Fibroblast of lung (primary cell): ENCODE measurements at regions not wholly inside any gene's neighbourhood (a gene's known extent, or its start where the extent isn't known, plus 50 kb on each side); places are given as distances from the start of the nearest gene placed in this dataset.
"Not testable (repeated sequence)": the region's sequence is repeated elsewhere in the genome, so short reads cannot be mapped to it uniquely, and the experiment has no call there.

Experiments
- DNase-seq, 2 donors: peaks; one replicate each; pipeline versions ENCODE4 v3.0.0 to v3.0.0-alpha.2; 2010; ENCODE audit warnings: low read depth in 2 of 2
- H2AFZ ChIP-seq: 2 replicates; pipeline ENCODE4 v1.5.1; 2012; ENCODE audit warnings: low read length, control low read depth, inconsistent platforms
- H3K27ac ChIP-seq: 2 replicates; pipeline ENCODE4 v1.5.1; 2011; ENCODE audit warnings: low read length, control low read depth; ENCODE audit not compliant: insufficient read depth
- H3K27me3 ChIP-seq: 2 replicates; pipeline ENCODE4 v1.5.1; 2011; ENCODE audit warnings: mild to moderate bottlenecking, low read length; ENCODE audit not compliant: control insufficient read depth, insufficient read depth
- H3K36me3 ChIP-seq: 2 replicates; pipeline ENCODE4 v1.5.1; 2011; ENCODE audit warnings: low read length; ENCODE audit not compliant: control insufficient read depth, insufficient read depth
- H3K4me1 ChIP-seq: 2 replicates; pipeline ENCODE4 v1.5.1; 2011; ENCODE audit warnings: low read length; ENCODE audit not compliant: control insufficient read depth, insufficient read depth; ENCODE audit errors: extremely low read depth
- H3K4me2 ChIP-seq: 2 replicates; pipeline ENCODE4 v1.5.1; 2011; ENCODE audit warnings: low read length, control low read depth; ENCODE audit not compliant: insufficient read depth; ENCODE audit errors: extremely low read depth
- H3K4me3 ChIP-seq, 4 experiments: fragments of 200-600 bp in 1 of 4; sonication (generic) in 1 of 4; replicated peaks in 1 of 4; 2 replicates each; pipeline ENCODE4 v1.5.1; 2011 to 2016; ENCODE audit warnings: low read length in 4 of 4, low read depth in 3 of 4, mild to moderate bottlenecking in 3 of 4, control low read depth in 2 of 4, inconsistent platforms in 1 of 4, mixed read lengths in 1 of 4; ENCODE audit not compliant: insufficient read depth in 1 of 4; ENCODE audit errors: control extremely low read depth in 1 of 4
- H3K79me2 ChIP-seq: 2 replicates; pipeline ENCODE4 v1.5.1; 2012; ENCODE audit warnings: mild to moderate bottlenecking, low read length, inconsistent platforms; ENCODE audit not compliant: control insufficient read depth, insufficient read depth
- H3K9ac ChIP-seq: 2 replicates; pipeline ENCODE4 v1.5.1; 2011; ENCODE audit warnings: mild to moderate bottlenecking, low read length, control low read depth; ENCODE audit not compliant: insufficient read depth
- H3K9me3 ChIP-seq: 2 replicates; pipeline ENCODE4 v1.5.1; 2012; ENCODE audit warnings: low read depth, low read length; ENCODE audit not compliant: control insufficient read depth, insufficient read depth
- H4K20me1 ChIP-seq: 2 replicates; pipeline ENCODE4 v1.5.1; 2011; ENCODE audit warnings: low read length; ENCODE audit not compliant: control insufficient read depth, insufficient read depth; ENCODE audit errors: extremely low read depth
- CTCF ChIP-seq, 2 donors: IDR thresholded peaks in 1 of 2; conservative IDR thresholded peaks in 1 of 2; 1 replicate in 1 of 2; 2 replicates in 1 of 2; pipeline ENCODE4 v1.5.1; 2011 to 2012; ENCODE audit warnings: low read length in 2 of 2, control low read depth in 1 of 2, inconsistent platforms in 1 of 2, low read depth in 1 of 2, mild to moderate bottlenecking in 1 of 2
- EZH2 ChIP-seq: IDR thresholded peaks from 2 replicates; pipeline ENCODE4 v1.5.1; 2012; ENCODE audit warnings: low read length, control low read depth, mild to moderate bottlenecking; ENCODE audit errors: missing control alignments

- DNase-seq = no peak
- Histone ChIP-seq H3K27me3 (peaks cover 2% of the 10 kb centered on the region), H3K79me2 (no peaks in the 10 kb centered on the region), H2AFZ (peak overlapping the region; percentile 76), H3K4me1 (no peaks in the 10 kb centered on the region), H3K36me3 (no peaks in the 10 kb centered on the region), H3K27ac (no peak overlapping the region), H3K4me2 (peak overlapping the region; percentile 75), H4K20me1 (no peaks in the 10 kb centered on the region), H3K9me3 (no peaks in the 10 kb centered on the region), H3K9ac (no peak overlapping the region), H3K4me3 (peak overlapping the region in 2 of 4 experiments; percentile 22 to 41)
- no peak for TF ChIP-seq CTCF (conservative IDR thresholded peaks at IDR 0.05 in 1 of 2, IDR thresholded peaks at IDR 0.05 in 1 of 2; ENCODE audit: low read depth in 1 of 2, low read length in 2 of 2)
- no peak for TF ChIP-seq EZH2
These were observed 67.7 kb downstream of the DIO3 start for GRCh38 chr14:101628975-101629374.

DNA sequence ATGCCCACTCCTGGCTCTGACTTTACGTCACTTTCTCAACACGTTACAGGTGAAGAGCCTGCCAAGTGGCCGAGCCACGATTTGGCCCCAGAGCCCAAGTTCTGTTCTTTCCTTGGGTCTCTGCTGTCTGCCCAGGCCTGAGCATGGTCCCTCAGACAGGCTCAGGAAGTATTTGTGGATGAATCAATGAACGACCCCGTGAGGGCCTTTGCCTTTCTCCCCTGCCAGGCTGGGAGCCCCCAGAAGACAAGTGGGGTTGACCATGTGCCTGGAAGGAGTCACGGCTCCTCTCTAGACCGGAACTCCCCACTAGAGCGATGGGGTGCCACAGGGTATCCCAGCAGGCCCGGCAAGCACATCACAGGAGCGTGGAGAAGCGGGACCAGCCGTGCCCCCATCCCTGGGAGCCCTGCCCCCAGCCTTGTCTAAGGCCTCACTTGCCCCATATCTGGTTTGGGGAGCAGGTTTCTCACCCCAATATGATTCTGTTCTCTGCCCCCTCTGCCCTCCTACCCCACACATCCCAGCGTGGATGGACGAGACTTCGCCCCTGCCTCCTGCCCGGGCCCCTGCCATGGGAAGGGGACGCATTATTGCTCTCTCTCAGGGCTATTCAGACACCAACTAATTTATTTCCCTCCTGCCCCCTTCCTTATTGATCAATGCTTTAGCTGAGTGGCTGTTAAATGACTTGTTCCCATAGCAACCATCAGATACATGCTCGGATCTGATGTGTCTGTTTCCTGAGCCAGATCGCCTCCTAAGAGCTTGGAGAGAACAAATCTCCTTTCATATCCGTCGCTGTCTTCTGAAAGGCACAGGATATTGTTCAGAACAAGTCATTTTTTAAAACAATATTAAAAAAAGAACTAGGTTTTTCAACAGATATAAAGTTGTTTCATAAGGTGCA is 69.0 kb downstream of the DIO3 start:
- no peak overlapping the region for H3K4me3 ChIP-seq
- peaks cover 2% of the 10 kb centered on the region for H3K27me3 ChIP-seq
- H3K27ac ChIP-seq = no peak overlapping the region
- H3K4me2 ChIP-seq = no peak overlapping the region
- TF ChIP-seq CTCF (conservative IDR thresholded peaks at IDR 0.05 in 1 of 2, IDR thresholded peaks at IDR 0.05 in 1 of 2; ENCODE audit: low read depth in 1 of 2, low read length in 2 of 2) (no peak), EZH2 (no peak)
- H2AFZ ChIP-seq = no peak overlapping the region
- H3K36me3 ChIP-seq = no peaks in the 10 kb centered on the region
- no peaks in the 10 kb centered on the region for H3K9me3 ChIP-seq
- no peaks in the 10 kb centered on the region for H4K20me1 ChIP-seq
- H3K79me2 ChIP-seq = no peaks in the 10 kb centered on the region
- H3K9ac ChIP-seq = no peak overlapping the region
- no peaks in the 10 kb centered on the region for H3K4me1 ChIP-seq
- DNase-seq = no peak

DNA sequence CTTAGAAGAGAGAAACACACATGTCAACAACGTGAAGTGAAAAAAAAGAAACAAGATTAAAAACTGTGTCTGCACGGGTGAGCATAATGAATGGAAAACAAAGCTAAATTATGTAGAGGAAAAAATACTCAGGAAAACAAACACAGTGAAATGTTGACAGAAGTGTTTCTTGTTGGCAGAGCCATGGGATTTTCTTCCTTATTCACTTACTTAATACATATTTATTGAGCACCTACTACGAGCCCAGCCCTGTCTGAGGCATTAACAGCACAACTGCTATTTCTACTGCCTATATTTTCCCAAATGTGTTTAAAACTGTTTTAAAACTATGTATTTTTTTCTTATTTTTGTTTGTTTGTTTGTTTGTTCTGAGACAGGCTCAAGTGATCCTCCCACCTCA is 69.9 kb downstream of the DIO3 start:
- Histone ChIP-seq H3K4me1 (no peaks in the 10 kb centered on the region), H2AFZ (no peak overlapping the region), H4K20me1 (no peaks in the 10 kb centered on the region), H3K4me2 (no peak overlapping the region), H3K79me2 (no peaks in the 10 kb centered on the region), H3K9ac (no peak overlapping the region), H3K9me3 (no peaks in the 10 kb centered on the region), H3K4me3 (no peak overlapping the region), H3K27ac (no peak overlapping the region), H3K27me3 (peaks cover 2% of the 10 kb centered on the region), H3K36me3 (no peaks in the 10 kb centered on the region)
- DNase-seq = no peak
- TF ChIP-seq EZH2 (no peak), CTCF (conservative IDR thresholded peaks at IDR 0.05 in 1 of 2, IDR thresholded peaks at IDR 0.05 in 1 of 2; ENCODE audit: low read depth in 1 of 2, low read length in 2 of 2) (no peak)

GRCh38 chr14:101631970-101632369 is 70.7 kb downstream of the DIO3 start:
- not testable (repeated sequence) for H3K9me3 ChIP-seq, H3K27me3 ChIP-seq, H3K4me3 ChIP-seq, H3K4me1 ChIP-seq, H4K20me1 ChIP-seq, H3K4me2 ChIP-seq, H3K36me3 ChIP-seq, H3K79me2 ChIP-seq, H3K27ac ChIP-seq, DNase-seq, H2AFZ ChIP-seq, H3K9ac ChIP-seq
